GM12878 (cell line): ENCODE measurements at regions not wholly inside any gene's neighbourhood (a gene's known extent, or its start where the extent isn't known, plus 50 kb on each side); places are given as distances from the start of the nearest gene placed in this dataset.
A peak's percentile ranks its signal among the peaks of the same experiment; 100 is the strongest.

Experiments
- CHD1 ChIP-seq: IDR thresholded peaks from 2 replicates; pipeline ENCODE4 v1.6.1; 2012; ENCODE audit warnings: low read depth, low read length, improper control_type of control experiment
- EP300 ChIP-seq, 2 experiments: fragments of 150-350 bp in 1 of 2; IDR thresholded peaks; 2 replicates each; pipeline ENCODE4 v1.6.1; 2011 to 2012; ENCODE audit warnings: low read depth in 2 of 2, low read length in 2 of 2, borderline replicate concordance in 1 of 2, improper control_type of control experiment in 1 of 2, inconsistent platforms in 1 of 2; ENCODE audit not compliant: control insufficient read depth in 1 of 2
- ESRRA ChIP-seq: IDR thresholded peaks from 2 replicates; pipeline ENCODE4 v1.6.1; 2012; ENCODE audit warnings: mild to moderate bottlenecking, low read length, improper control_type of control experiment
- ETV6 ChIP-seq, 2 experiments: fragments of 450-650 bp in 1 of 2; IDR thresholded peaks in 1 of 2; conservative IDR thresholded peaks in 1 of 2; 2 replicates each; pipeline ENCODE4 v1.6.1; 2014; ENCODE audit warnings: antibody characterized with exemption in 1 of 2, borderline replicate concordance in 1 of 2, low read depth in 1 of 2, mild to moderate bottlenecking in 1 of 2, moderate library complexity in 1 of 2
- MTA2 ChIP-seq: fragments of 450-650 bp; IDR thresholded peaks from 2 replicates; pipeline ENCODE4 v1.6.1; 2016; ENCODE audit warnings: low read depth, mild to moderate bottlenecking, moderate library complexity
- PAX5 ChIP-seq: IDR thresholded peaks from 2 replicates; pipeline ENCODE4 v1.6.1; 2011; ENCODE audit warnings: low read depth, low read length, borderline replicate concordance
- POLR2AphosphoS2 ChIP-seq: IDR thresholded peaks from 2 replicates; pipeline ENCODE4 v1.6.1; 2011; ENCODE audit warnings: low read depth, mild to moderate bottlenecking, low read length, improper control_type of control experiment, moderate library complexity
- RBBP5 ChIP-seq: fragments of 200-600 bp; sonication (generic); conservative IDR thresholded peaks from 2 replicates; pipeline ENCODE4 v1.6.1; 2016
- RCOR1 ChIP-seq: conservative IDR thresholded peaks from 2 replicates; pipeline ENCODE4 v1.6.1; 2012; ENCODE audit warnings: low read depth, low read length, improper control_type of control experiment
- RELA ChIP-seq: fragments of 450-650 bp; IDR thresholded peaks from 2 replicates; pipeline ENCODE4 v1.8.0; 2014; ENCODE audit warnings: borderline replicate concordance; ENCODE audit not compliant: partially characterized antibody
- SMAD1 ChIP-seq: fragments of 450-650 bp; IDR thresholded peaks from 2 replicates; pipeline ENCODE4 v1.6.1; 2018; ENCODE audit warnings: mild to moderate bottlenecking, low read depth; ENCODE audit not compliant: partially characterized antibody
- SMC3 ChIP-seq: IDR thresholded peaks from 2 replicates; pipeline ENCODE4 v1.6.1; 2011; ENCODE audit warnings: low read length, improper control_type of control experiment, borderline replicate concordance
- SREBF2 ChIP-seq: IDR thresholded peaks from 2 replicates; pipeline ENCODE4 v1.6.1; 2012; ENCODE audit warnings: mild to moderate bottlenecking, low read length
- TAF1 ChIP-seq: IDR thresholded peaks from 2 replicates; pipeline ENCODE4 v1.6.1; 2011; ENCODE audit warnings: mild to moderate bottlenecking, low read depth, low read length, borderline replicate concordance
- TCF3 ChIP-seq: IDR thresholded peaks from 2 replicates; pipeline ENCODE4 v1.6.1; 2012; ENCODE audit warnings: low read depth, mild to moderate bottlenecking, low read length, borderline replicate concordance; ENCODE audit not compliant: insufficient read depth
- ZZZ3 ChIP-seq: IDR thresholded peaks from 2 replicates; pipeline ENCODE4 v1.6.1; 2011; ENCODE audit warnings: low read depth; ENCODE audit not compliant: control insufficient read depth, insufficient read length
- TF ChIP-seq, protein P1 (sequence below): fragments of 450-650 bp; IDR thresholded peaks from 2 replicates; pipeline ENCODE4 v1.6.1; 2017; ENCODE audit warnings: mild to moderate bottlenecking, moderate library complexity
- TF ChIP-seq, protein P2 (sequence below): IDR thresholded peaks from 2 replicates; pipeline ENCODE4 v1.6.1; 2011; ENCODE audit warnings: borderline replicate concordance, low read depth, mild to moderate bottlenecking, moderate library complexity, mixed read lengths, low read length; ENCODE audit not compliant: insufficient read depth; ENCODE audit errors: extremely low read length
- TF ChIP-seq, protein P3 (sequence below): fragments of 450-650 bp; IDR thresholded peaks from 2 replicates; pipeline ENCODE4 v1.6.1; 2016; ENCODE audit warnings: mild to moderate bottlenecking
- TF ChIP-seq, protein P4 (sequence below): fragments of 450-650 bp; IDR thresholded peaks from 2 replicates; pipeline ENCODE4 v1.6.1; 2016; ENCODE audit warnings: mild to moderate bottlenecking
- TF ChIP-seq, protein P5 (sequence below), 3 experiments: IDR thresholded peaks in 2 of 3; conservative IDR thresholded peaks in 1 of 3; 2 replicates each; pipeline ENCODE4 v1.5.1; 2011; ENCODE audit warnings: low read depth in 3 of 3, low read length in 3 of 3, mild to moderate bottlenecking in 3 of 3, control low read depth in 2 of 3, moderate library complexity in 2 of 3, inconsistent platforms in 1 of 3, mixed read lengths in 1 of 3; ENCODE audit not compliant: control insufficient read depth in 2 of 3, insufficient read depth in 1 of 3; ENCODE audit errors: extremely low read depth in 1 of 3

DNA sequence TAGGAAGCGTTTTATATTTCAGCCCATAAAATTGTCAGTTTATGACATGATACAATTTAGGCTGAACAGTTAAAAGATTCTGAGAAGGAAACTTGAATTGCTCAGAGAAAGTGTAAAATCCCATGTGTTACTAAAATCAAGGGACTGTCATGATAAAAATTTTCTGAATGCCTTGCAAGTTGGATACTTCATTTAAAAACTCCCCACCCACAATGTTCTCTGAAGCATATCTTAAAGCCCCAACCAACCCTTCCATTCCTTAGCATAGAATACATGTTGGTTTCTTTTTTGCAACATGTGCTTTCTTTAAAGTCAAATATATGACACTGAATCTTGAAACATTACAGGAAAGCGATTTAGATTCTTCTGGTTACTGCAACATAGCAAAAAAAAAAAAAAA is 97.4 kb downstream of the MRPL39 start (continued):
- TF ChIP-seq, protein P1, sequence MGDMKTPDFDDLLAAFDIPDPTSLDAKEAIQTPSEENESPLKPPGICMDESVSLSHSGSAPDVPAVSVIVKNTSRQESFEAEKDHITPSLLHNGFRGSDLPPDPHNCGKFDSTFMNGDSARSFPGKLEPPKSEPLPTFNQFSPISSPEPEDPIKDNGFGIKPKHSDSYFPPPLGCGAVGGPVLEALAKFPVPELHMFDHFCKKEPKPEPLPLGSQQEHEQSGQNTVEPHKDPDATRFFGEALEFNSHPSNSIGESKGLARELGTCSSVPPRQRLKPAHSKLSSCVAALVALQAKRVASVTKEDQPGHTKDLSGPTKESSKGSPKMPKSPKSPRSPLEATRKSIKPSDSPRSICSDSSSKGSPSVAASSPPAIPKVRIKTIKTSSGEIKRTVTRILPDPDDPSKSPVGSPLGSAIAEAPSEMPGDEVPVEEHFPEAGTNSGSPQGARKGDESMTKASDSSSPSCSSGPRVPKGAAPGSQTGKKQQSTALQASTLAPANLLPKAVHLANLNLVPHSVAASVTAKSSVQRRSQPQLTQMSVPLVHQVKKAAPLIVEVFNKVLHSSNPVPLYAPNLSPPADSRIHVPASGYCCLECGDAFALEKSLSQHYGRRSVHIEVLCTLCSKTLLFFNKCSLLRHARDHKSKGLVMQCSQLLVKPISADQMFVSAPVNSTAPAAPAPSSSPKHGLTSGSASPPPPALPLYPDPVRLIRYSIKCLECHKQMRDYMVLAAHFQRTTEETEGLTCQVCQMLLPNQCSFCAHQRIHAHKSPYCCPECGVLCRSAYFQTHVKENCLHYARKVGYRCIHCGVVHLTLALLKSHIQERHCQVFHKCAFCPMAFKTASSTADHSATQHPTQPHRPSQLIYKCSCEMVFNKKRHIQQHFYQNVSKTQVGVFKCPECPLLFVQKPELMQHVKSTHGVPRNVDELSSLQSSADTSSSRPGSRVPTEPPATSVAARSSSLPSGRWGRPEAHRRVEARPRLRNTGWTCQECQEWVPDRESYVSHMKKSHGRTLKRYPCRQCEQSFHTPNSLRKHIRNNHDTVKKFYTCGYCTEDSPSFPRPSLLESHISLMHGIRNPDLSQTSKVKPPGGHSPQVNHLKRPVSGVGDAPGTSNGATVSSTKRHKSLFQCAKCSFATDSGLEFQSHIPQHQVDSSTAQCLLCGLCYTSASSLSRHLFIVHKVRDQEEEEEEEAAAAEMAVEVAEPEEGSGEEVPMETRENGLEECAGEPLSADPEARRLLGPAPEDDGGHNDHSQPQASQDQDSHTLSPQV = no peak
- TF ChIP-seq TAF1 (peak; percentile 30; the same call in 1 of the 2 replicates), ZZZ3 (no peak), POLR2AphosphoS2 (no peak), PAX5 (peak; percentile 79; the same call in 1 of the 2 replicates), RBBP5 (no peak), MTA2 (no peak; the same call in 1 of the 2 replicates), SMAD1 (no peak), SMC3 (no peak; the same call in 1 of the 2 replicates), ETV6 (conservative IDR thresholded peaks at IDR 0.05 in 1 of 2, IDR thresholded peaks at IDR 0.05 in 1 of 2; ENCODE audit: borderline replicate concordance in 1 of 2, low read depth in 1 of 2) (no peak), RCOR1 (no peak), EP300 (IDR thresholded peaks at IDR 0.05; ENCODE audit: borderline replicate concordance in 1 of 2, control insufficient read depth in 1 of 2, low read depth in 2 of 2, low read length in 2 of 2) (no peak), SREBF2 (no peak), ESRRA (no peak), RELA (peak; percentile 93), CHD1 (no peak), TCF3 (no peak)
- TF ChIP-seq, protein P2, sequence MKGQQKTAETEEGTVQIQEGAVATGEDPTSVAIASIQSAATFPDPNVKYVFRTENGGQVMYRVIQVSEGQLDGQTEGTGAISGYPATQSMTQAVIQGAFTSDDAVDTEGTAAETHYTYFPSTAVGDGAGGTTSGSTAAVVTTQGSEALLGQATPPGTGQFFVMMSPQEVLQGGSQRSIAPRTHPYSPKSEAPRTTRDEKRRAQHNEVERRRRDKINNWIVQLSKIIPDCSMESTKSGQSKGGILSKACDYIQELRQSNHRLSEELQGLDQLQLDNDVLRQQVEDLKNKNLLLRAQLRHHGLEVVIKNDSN = no peak
- TF ChIP-seq, protein P3, sequence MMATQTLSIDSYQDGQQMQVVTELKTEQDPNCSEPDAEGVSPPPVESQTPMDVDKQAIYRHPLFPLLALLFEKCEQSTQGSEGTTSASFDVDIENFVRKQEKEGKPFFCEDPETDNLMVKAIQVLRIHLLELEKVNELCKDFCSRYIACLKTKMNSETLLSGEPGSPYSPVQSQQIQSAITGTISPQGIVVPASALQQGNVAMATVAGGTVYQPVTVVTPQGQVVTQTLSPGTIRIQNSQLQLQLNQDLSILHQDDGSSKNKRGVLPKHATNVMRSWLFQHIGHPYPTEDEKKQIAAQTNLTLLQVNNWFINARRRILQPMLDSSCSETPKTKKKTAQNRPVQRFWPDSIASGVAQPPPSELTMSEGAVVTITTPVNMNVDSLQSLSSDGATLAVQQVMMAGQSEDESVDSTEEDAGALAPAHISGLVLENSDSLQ = no peak
- TF ChIP-seq, protein P4, sequence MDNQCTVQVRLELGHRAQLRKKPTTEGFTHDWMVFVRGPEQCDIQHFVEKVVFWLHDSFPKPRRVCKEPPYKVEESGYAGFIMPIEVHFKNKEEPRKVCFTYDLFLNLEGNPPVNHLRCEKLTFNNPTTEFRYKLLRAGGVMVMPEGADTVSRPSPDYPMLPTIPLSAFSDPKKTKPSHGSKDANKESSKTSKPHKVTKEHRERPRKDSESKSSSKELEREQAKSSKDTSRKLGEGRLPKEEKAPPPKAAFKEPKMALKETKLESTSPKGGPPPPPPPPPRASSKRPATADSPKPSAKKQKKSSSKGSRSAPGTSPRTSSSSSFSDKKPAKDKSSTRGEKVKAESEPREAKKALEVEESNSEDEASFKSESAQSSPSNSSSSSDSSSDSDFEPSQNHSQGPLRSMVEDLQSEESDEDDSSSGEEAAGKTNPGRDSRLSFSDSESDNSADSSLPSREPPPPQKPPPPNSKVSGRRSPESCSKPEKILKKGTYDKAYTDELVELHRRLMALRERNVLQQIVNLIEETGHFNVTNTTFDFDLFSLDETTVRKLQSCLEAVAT = 0 out of 2 replicates have a peak, but pooled peaks have one; percentile 45
- TF ChIP-seq, protein P5, sequence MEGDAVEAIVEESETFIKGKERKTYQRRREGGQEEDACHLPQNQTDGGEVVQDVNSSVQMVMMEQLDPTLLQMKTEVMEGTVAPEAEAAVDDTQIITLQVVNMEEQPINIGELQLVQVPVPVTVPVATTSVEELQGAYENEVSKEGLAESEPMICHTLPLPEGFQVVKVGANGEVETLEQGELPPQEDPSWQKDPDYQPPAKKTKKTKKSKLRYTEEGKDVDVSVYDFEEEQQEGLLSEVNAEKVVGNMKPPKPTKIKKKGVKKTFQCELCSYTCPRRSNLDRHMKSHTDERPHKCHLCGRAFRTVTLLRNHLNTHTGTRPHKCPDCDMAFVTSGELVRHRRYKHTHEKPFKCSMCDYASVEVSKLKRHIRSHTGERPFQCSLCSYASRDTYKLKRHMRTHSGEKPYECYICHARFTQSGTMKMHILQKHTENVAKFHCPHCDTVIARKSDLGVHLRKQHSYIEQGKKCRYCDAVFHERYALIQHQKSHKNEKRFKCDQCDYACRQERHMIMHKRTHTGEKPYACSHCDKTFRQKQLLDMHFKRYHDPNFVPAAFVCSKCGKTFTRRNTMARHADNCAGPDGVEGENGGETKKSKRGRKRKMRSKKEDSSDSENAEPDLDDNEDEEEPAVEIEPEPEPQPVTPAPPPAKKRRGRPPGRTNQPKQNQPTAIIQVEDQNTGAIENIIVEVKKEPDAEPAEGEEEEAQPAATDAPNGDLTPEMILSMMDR (IDR thresholded peaks at IDR 0.05 in 2 of 3, conservative IDR thresholded peaks at IDR 0.05 in 1 of 3; ENCODE audit: control insufficient read depth in 2 of 3, extremely low read depth in 1 of 3, insufficient read depth in 1 of 3, low read depth in 3 of 3, low read length in 3 of 3) = no peak
